Right kidney (tissue), 1 donor: ENCODE measurements at regions not wholly inside any gene's neighbourhood (a gene's known extent, or its start where the extent isn't known, plus 50 kb on each side); places are given as distances from the start of the nearest gene placed in this dataset.
"Not testable (repeated sequence)": the region's sequence is repeated elsewhere in the genome, so short reads cannot be mapped to it uniquely, and the experiment has no call there.

Experiments used
- DNase-seq: peaks from one replicate; pipeline ENCODE4 v3.0.0-alpha.2; 2016

DNA sequence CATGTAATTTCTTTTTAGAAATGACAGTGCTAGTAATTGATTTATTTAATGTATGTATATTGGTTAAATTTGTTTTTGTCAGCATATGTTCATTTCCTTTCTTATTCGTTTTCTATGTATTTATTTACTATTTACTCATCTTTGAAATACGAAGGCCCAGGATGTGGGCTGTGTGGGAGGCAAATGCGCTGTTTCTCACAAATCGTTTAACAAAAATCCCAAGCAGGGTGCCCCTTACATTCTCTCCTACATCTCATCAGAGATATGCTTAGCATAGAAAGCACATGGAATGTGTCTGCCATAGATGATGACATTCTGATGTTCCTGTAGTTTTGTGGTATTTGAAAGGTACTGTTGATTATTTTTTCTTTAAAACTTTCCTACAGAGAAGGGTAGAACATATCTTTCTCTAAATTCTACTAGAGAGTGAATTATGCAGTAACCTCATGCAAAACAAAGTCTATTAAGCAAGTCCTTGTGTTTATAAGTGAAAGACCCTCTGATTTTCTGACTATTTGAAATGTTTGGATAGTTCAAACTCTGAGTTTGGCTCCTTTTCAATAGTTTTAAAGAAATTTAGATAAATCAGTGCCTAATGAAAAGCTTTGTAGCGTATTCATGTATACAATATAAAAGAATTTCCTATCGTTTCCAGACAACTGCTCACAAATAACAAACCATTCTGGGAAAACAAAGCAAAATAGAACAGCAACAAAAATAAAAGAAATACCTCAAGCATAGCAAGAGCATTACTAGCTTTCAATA is 111.1 kb upstream of the VGLL3 start:
- DNase-seq, result no peak

DNA sequence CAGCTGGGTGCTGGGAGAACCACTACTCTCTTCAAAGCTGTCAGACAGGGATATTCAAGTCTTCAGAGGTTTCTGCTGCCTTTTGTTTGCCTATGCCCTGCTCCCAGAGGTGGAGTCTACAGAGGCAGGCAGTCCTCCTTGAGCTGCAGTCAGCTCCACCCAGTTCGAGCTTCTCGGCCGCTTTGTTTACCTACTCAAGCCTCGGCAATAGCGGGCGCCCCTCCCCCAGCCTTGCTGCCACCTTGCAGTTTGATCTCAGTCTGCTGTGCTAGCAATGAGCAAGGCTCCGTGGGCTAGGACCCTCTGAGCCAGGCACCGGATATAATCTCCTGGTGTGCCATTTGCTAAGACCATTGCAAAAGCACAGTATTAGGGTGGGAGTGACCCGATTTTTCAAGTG is 106.8 kb upstream of the VGLL3 start:
- DNase-seq, result not testable (repeated sequence)

DNA sequence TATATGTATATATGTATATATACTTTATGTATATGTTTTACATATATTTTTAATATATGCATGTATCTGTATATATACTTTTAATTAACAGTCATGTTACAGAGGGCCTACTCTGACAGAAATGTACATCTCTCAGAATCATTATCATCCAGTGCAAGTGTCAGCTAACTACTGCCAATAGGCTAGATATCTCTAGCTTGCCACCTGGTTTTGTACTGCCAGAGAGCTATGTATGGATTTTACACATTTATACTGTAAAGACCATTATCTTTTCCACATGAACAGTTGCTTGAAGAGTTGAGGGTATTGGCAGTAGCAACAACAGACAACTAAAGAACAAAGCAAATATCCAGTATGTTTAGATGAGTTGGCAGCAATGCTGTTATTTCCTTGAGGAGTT is 99.7 kb upstream of the VGLL3 start:
- DNase-seq, result no peak

DNA sequence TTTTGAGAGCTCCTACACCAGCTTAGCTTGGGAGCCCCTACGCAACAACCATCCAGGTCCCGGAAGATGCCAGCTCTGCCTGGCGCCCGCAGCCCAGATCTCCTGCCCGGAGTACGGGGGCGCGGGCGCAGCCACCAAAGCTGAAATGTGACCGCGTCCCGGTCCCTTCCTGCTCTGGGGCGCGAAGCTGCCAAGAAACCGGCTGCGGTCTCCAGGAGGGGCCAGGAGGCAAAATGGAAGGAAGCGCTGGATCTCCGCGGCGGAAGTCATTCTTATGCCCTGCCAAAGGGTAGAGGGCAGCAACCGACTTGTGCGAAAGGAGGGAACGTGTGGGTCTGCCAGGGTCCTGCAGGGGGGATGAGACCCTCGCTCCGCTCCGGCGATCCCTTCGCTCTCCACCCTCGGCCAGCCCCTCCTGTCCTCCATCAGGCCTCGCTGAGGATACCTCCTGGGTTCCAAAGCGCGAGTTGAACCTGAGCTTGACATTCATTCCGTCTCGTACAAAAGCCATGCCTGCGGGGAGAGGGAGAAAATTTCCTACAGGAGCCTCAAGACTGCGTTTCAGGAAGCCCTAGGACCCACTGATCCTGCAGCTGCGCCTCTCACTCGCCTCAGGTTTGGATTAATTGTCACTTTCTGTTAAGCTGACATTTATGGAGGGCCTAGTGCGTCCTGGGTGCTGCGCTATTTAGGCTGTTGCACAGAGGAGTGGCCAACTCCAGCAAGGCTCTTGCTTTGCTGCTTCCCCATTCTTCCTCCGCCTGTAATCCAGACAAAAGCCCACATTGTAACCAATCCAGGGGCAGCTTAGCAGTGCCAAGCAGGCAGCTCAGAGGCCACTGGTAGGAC is 98.3 kb upstream of the VGLL3 start:
- DNase-seq, result peak; percentile 88

DNA sequence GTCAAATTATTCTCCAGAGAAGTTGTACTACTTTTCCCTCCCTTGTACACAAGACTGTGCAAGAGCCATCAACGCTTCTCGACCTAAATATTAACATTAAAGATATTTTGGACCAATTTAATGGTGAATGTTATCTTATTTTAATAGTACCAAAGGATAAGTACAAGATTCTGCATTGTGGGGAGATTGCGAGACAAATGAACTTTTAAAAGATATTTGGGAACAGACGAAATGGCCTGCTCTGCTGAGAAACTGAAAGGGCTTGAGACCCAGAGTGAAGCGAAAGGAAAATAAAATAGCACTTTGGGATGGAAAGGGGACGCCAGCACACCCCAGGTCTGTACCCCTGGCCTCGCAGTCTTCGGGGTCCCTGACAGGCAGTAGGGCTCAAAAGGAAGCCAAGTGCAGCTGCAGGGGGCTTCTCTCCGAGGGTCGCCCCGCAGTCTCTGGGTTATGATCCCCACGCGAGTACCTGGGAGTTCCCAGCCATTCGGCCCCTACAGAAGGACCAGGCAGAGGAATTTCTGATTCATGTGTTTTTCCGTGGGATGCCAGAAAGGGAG is 97.6 kb upstream of the VGLL3 start:
- DNase-seq, result no peak

DNA sequence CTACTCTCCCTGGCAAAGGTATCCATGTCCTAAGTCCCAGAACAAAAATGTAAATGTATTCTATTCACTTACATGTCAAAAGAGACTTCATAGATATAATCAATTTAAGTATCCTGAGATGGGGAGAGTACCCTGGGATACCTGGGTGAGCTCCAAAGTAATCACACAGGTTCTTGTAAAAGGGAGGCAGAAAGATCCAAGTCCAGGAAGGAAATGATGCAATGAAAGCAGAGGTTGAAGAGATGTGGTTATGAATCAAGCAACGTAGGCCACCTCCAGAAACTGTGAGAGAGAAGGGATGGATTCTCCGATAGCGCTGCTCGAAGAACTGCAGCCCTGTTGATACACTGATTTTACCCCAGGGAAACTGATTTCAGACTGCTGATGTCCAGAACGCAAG is 93.9 kb upstream of the VGLL3 start:
- no peak for DNase-seq

DNA sequence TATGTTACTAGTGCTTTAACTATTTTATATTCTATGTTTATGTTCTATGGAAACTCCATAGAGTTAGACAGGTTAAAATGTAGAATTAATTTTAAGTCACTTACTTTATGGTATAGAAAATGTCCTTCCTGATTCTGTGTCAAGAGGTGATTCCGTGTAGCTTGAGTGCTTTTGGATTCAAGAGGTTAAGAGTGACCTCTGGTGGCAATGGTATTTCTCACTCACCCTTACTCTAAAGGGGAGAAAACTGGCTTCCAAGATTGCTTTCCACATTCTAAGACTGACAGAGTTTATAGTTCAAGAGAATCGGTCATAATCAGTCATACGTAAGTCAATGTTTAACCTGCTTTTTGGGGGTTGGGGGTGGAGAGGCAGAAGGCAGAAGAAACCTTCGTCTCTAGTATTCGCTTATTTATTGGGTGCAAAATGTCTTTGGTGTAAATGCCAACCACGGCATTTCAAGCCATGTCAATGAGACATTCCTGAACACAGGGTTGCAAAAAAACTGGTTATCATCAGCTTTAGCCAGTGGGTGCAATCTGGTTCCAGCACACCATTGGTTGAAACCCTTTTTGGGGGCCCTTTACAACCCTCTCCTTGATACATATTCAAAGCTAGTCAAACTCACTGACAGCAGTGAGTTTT is 92.0 kb upstream of the VGLL3 start:
- peak; percentile 15 for DNase-seq

DNA sequence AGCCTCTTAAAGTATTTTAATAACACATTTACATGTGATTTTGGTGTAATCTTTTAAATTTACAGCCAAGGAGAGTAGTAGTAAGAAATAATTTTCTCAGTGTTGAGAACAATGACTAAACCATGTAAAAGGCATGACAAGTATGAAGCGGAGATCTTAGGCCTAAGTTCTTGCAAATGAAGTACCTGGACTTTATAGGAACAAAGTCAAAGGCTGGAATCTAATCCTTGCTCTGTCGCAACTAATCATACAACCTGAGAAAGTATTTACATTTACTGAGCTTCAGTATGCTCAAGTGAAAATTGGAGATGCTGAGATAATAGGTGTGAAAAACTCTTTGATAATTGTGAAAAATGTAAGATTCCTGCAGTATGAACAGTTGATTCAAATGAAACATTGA is 86.4 kb upstream of the VGLL3 start:
- no peak for DNase-seq

DNA sequence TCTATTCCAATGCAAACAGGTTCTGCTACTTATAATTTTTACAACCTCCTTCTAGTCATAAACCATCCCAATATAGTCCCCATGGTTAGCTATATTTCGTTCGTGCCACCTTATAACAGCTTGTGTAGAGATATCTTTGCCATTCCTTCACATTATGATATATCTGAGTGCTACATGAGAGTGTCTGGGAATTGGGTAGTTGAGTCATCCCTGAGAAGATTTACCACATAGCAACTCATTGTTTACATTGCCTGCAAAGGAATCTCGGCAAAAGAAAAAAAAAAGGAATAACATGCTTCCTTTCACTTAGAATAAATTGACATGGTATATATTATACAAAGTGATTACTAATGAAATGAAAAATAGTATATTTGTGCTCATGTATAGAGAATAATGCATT is 86.0 kb upstream of the VGLL3 start:
- DNase-seq, result no peak

DNA sequence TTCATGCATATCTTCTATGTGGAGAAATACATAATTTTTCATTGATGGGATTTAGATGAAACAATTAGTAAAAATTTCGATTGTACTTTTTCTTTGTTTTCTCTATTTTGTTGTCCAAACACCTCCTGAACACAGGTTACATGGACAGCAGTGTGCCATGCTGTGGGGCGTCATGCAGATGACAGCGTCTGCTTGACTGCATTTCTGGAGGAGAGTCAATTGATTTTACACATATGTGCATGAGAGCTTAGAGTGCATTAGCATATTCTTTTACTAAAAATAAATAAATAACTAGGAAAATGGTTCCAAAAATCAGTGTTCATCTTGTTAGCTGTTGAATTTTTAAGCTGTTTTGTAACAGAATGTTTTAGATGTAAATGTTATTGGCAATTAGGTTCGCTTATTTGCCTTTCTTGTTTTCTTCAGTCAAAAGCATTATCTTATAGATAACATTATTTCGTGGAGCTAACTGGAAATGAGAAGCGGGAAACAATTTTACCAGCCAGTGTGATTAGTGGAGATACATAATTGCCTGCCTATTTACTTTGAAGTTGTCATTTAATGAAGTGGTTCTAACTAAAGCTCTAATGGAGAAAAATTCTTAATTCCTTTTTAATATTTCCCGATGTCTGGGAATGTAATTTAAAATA is 82.7 kb upstream of the VGLL3 start:
- DNase-seq, result no peak

DNA sequence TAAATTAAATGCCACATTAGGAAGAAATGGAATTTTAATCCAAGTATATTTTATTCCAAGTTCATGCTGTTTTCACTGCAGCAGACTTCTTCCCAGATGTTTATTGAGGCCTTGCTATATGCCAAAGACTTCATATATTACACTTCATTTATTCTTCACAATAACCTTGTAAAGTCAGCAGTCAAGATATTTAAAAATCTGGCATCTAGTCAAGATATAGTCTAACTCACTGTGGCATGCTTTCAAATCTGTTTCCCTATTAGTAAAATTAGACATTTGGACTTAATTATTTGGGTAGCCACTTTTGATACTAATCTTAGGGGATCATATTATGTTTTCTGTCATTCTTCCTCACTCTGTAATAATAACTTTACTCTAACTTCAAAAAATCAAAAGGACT is 81.5 kb upstream of the VGLL3 start:
- DNase-seq, result no peak

DNA sequence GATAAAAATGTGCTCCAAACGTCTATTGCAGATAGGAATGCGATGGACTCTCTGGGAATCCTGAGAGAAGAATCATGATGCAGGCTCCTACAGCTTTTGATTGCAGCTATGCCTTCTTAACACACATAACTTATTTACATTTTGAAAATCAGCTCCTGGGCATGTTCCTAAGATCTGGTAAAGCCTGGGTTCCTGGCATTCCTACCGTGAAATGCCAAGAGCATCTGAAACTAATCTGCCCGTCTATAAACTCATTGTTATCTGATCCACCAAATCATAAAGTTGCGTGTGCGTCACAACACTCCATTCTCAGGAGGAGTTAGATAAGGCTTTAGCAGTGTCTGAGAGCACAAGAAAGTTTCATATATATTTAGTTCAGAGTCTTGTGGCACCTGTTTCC is 79.0 kb upstream of the VGLL3 start:
- no peak for DNase-seq

DNA sequence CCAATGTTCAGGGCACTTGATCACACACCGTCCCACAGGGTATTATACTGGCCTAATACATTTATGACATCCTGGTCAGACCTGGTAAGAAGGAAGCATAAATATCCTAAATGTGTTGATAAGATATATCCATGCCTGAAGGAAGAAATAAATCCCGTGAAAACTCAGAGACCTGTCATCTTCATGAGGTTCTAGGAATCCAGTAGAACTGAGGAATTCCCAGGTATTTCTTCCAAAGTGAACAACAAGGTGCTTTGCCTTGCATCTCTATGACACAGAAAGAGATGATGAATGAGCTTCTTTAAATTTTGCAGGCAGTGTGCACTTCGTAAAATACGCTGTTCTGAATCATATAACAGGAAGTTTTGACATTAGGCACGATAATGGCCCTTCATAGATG is 78.1 kb upstream of the VGLL3 start:
- DNase-seq, result no peak

DNA sequence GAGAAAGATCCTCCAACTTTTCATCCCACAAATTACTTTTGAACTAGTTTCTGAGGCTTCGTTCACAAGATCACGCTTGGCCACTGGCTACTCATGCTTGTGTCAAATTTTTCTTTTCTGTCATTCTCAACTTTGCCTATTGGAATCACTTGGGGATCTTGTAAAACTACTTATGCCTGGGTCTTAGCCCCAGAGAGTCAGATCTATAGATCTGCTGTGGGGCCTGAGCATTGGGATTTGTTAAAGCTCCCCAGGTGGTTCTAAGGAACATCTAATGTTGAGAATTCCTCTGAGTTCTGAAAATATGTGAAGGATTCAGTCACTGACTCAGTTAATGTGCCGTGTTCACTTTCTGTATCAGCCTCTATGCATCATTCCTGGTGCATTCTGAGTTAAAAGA is 71.7 kb upstream of the VGLL3 start:
- no peak for DNase-seq

DNA sequence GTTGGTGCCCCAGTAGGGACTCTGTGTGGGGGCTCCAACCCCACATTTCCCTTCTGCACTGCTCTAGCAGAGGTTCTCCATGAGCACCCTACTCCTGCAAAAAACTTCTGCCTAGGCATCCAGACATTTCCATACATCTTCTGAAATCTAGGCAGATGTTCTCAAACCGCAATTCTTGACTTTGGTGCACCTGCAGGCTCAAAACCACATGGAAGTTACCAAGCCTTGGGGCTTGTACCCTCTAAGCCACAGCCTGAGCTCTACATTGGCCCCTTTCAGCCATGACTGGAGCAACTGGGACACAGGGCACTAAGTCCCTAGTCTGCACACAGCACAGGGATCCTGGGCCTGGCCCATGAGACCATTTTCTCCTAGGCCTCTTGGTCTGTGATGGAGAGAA is 66.5 kb upstream of the VGLL3 start:
- DNase-seq, result no peak

DNA sequence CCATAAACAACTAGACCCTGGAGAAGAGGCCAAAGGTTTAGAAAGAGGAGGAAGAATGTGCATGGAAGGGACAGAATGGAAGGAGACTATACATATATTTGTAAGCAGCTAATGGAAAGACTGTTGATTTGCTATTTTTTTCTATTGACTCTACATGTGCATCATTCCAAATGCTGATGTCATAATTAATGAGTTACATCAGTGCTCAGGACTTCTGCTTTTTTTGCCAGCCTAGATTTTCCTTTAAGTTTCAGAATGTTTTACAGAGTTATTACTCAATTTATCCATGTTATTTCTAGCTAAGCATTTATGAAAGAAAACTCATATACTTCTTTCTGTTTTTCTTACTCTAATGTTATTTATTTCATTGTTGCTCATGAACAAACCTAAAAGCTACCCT is 62.6 kb upstream of the VGLL3 start:
- no peak for DNase-seq

DNA sequence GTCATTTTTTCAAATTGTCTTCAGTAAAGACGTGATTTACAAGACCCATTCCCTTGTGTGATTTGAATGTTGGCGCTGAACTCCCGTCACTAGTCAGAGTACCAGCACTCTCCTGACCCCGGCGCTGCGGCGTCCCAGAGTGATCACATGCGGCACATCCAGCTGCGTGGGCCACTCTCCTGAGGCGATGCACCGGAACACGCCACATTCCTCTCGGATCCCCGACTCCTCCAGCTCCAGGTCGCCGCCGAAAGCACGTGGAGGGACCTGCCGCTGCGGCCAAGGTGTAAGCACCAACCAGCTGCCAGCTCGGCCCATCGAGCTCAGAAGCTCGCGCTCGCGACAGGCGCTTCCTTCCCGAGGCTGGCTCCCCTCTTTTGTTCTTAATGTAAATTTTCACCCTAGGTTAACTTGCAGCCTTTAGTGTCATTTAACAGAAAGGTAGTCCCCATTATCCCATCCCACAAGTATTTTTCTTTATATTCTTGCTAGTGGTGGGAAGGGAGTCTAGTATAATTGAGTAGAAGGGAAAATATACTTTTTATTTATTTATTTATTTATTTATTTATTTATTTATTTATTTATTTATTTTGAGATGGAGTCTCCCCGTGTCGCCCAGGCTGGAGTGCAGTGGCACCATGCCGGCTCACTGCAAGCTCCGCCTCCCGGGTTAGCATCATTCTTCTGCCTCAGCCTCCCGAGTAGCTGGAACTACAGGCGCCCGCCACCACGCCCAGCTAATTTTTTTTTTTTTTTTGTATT is 61.7 kb upstream of the VGLL3 start:
- peak; percentile 6 for DNase-seq

DNA sequence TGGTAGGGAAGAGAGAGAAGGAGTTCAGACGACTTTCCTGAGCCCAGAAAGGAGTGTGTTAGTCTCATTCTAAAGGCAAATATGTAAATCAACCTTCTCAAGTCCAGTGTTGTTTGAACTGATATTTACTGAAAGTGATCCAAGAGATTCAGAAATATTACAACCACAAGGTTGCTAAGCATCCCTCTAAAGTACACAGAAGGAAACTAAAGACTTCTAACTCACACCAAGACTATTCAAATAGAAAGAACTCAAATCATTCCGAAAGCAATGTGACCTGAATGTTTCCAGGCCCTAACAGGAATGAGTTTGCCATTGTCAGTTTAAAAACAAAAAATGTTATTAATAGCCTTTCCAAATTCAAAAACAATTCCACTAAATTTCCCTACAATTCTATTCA is 56.9 kb upstream of the VGLL3 start:
- DNase-seq, result no peak

DNA sequence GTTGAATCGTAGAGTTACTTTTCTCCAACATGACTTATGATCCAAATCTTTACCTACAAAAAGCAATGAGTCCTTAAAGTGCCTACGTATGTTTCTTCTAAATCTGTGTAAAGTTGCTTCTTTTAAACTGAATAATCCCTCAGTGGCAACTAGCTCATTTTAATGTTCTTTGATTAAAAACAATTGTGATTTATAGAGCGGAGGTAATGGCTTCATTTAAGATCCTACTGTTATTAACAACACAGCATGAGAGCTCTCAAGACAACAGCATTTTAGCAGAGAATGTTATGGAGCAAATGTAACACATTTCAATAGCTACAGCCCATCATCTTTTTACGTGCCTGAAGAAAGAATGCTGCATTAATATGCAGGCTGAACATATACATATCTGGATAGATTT is 55.3 kb upstream of the VGLL3 start:
- DNase-seq, result no peak

DNA sequence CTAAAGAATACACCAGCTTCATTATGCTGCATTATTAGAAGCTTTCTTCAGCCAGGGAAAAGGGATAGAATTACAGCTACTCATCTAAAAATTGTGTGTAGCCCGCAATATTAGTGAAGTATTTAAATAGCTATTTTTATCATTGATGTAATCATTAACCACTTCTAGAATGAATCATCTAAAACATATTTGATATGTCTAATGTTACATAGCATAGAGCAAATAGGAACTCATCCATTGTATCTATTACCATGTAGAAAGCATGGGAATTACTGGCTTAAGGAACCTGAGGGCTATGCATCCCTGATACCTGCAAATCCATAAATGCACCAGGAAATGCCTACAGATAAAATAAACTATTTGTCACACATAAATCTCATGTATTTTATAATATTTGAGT is 54.5 kb upstream of the VGLL3 start:
- DNase-seq, result no peak

DNA sequence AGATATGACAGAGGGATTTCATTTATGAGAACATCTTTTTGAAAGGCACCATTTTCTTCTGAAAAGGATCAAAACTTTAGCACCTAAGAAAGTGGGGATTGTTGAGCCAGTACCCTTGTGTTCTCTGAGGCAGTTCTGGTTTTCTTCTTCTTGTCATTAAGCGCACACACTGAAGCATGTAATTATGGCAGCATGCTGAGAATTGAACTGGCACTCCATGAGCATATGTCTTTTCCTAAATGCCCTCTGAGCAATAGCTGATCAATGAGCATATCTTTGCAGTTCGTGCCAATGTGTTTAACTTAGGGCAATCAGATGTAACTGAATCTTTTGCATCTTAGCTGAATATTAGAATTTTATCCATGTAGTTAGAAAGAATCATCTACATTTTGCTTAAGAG is 53.9 kb upstream of the VGLL3 start:
- no peak for DNase-seq

DNA sequence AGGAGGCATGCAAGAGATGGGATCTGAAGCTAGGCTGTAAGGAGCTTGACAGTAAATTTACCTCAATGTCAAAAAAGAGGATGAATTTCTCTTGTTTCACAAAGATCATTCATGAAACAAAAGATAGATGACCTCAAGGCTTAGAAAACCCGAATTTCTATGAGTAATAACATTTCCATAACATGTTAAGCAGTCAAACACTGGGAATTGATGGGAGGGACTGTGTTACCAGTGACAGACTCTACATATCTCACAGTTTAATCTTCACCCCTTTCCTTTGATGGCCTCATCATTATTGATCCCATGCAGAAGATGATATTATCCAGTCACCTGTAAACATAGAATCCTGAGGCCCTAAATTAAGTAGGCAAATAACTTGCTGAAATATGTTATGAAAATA is 53.5 kb upstream of the VGLL3 start:
- no peak for DNase-seq
